ENCODE measurements at regions not wholly inside any gene's neighbourhood (a gene's known extent, or its start where the extent isn't known, plus 50 kb on each side); places are given as distances from the start of the nearest gene placed in this dataset.

DNA sequence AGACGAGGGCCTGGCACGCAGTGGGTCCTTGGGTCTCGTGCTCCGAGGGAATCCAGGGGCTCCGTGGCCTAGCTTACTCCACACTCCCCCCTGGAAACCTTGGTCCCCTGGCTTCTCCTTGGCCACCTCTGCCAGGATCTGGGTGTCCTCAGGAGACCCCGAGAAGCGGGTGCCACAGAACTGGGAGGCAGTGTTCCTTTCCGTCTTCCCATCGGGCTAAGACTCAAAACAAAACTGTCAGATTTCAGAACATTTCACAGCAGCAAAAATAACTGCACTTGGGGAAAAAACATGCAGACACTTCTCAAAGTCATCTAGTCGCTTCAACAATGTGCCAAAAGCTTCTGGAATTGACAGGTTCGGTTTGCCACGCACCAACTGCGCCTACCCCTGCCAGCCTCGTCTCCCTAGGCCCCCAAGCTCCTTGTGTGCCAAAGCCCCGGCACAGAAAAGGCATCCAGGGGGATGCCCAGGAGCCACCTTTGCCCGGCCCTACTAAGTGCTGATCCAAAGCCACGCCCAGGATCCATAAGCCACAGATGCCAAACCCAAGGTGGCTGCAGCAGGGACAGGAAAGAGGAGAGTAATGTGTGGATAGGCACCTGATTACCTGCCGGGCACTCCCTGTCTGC lies 58.4 kb upstream of the DIO3 start:
- no peak for TF ChIP-seq ZFX (IDR thresholded peaks at IDR 0.05; ENCODE audit: borderline replicate concordance)
- TF ChIP-seq, protein P1, sequence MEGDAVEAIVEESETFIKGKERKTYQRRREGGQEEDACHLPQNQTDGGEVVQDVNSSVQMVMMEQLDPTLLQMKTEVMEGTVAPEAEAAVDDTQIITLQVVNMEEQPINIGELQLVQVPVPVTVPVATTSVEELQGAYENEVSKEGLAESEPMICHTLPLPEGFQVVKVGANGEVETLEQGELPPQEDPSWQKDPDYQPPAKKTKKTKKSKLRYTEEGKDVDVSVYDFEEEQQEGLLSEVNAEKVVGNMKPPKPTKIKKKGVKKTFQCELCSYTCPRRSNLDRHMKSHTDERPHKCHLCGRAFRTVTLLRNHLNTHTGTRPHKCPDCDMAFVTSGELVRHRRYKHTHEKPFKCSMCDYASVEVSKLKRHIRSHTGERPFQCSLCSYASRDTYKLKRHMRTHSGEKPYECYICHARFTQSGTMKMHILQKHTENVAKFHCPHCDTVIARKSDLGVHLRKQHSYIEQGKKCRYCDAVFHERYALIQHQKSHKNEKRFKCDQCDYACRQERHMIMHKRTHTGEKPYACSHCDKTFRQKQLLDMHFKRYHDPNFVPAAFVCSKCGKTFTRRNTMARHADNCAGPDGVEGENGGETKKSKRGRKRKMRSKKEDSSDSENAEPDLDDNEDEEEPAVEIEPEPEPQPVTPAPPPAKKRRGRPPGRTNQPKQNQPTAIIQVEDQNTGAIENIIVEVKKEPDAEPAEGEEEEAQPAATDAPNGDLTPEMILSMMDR (IDR thresholded peaks at IDR 0.05) = no peak
- H3K27ac ChIP-seq = no peak overlapping the region

DNA sequence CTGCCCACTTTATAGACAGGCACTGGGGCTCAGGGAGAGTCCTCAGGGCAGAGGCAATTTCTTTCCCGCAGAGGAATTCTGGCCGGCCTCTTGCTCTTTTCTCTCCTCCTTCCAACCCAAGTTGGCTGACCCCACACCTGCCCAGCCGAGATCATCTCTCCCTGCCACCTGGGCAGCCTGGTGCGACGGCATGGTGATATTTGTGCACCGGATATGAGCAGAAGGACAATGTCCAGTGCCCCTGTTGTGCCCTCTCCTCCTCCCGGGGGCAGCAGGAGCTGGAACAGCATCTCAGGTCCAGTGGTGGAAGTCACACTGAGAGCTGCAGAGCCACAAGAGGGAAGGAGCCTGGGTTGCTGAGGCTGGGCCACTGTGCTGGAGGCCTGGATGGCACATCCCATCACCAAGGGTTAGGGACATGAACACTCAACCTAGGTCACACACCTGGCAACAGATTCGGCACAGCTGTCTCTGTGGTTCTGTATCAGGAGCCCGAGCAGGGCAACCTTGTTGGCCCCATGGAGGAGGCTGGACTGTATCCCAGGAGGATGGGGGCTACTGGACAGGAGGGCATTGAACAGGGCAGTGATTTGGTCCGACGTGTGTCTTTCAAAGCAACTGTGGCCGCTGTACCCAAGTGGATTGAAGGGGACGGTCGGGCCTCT lies 57.7 kb upstream of the DIO3 start:
- no peak overlapping the region for H3K27ac ChIP-seq
- TF ChIP-seq, protein P1 (IDR thresholded peaks at IDR 0.05) = no peak
- no peak for TF ChIP-seq ZFX (IDR thresholded peaks at IDR 0.05; ENCODE audit: borderline replicate concordance)

DNA sequence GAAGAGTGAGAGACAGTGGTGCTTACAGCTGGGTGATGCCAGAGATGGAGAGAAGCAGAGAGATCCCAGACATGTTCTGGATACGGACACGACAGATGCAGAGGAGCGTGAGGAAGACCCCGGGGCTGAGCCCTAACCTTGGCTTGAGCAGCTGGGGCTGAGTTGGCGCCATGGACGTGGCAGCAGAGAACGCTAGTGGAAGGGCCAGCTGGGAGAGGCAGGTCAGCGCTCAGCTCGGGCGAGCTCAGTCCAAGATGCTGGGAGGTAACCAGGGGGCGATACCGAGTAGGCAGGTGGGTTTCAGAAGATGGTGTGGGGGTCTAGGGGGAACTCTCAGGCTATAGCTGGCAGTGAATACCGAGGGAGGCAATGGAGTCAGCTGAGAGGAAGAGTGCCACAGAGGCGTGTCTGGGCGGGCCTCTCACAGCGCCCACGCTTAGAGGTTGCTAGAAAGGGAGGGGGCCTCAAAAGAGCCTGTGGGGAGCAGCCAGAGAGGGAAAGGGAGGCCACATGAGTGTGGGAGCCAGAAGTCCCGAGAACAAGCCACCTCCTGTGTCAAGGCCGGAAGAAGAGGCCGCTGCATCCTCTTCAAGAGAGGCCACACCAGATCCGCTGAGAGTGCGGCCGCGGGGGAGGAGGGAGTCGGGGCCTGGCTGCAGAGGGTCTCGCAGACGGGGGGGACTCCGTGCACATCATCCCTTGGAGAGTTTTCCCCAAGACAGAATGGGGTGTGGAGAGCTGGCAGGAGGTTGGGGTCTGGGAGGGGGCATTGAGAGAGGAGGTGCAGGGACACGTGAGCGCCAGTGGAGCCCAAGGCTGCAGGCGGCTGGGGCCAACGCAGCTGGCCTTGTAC lies 57.0 kb upstream of the DIO3 start:
- TF ChIP-seq ZFX (IDR thresholded peaks at IDR 0.05; ENCODE audit: borderline replicate concordance) = no peak
- TF ChIP-seq, protein P1 (IDR thresholded peaks at IDR 0.05) = no peak
- H3K27ac ChIP-seq = no peak overlapping the region

DNA sequence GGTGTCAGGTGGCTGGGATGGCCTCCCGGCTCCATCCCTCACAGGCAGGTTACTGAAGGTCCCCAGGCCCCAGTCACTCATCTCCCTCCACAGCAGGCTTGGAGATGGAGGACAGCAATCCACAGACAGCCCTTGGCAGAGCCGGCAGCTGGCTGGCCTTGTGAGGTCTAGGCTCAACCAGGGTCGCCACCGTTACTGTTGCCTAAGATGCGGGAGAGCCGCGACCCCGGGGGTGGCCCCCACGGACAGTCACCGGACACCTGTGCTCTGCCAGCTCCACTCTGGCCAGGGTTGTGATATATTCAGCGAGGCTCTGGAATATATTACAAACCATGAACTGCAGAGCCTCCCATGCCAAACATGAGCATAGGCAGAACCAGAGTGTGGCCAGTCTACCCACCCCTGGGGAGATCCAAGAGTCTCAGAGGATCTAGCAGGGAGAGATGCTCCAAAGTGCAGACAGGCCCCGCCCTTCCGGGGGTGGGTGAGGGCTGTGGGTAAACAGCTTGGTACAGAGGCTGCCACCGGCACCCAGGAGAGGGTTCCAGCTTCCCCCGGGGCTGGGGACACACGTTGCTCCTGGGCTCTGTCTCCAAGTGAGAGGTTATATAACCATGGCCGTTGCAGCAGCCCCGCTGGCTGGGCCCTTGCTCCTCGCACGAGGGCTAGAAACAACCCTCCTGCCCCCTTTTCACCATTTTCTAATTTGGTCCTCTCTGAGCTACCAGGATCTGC lies 55.9 kb upstream of the DIO3 start:
- H3K27ac ChIP-seq = no peak overlapping the region
- TF ChIP-seq ZFX (IDR thresholded peaks at IDR 0.05; ENCODE audit: borderline replicate concordance) = no peak
- TF ChIP-seq, protein P1 (IDR thresholded peaks at IDR 0.05) = no peak

DNA sequence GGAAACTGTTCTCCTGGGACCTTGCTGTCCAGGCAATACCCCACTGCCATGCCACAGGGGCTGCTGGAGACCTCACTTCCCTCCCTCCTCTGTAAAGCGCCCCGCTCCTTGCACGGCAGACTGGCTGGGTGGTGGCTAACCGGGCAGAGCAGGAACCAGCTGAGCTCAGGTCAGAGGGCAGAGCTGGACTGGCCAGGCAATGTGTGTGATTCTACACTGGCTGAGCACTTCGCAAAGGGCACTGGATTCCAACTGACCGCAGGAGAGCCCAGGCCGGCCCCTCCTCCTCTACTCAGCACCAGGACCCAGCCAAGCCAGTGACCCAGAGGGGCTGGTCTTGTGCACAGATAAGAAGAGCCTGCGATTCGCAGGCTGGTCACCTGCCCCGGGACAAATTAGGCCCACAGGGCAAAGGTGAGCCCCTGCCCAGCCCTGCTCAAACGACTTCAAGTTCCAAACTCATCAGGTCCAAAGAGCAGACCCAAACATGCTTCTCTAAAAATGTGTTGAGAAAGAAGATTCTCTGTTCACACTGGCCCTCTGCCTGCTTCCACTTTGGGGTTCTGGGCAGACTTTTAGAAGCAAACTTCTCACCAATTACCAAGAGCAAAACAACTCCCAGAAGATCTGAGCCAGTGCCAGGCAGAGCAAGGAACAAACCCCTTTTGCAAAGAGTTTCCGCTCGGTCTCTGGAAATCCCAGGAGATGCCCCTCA lies 54.9 kb upstream of the DIO3 start:
- no peak overlapping the region for H3K27ac ChIP-seq
- TF ChIP-seq, protein P1 (IDR thresholded peaks at IDR 0.05) = no peak
- TF ChIP-seq ZFX (IDR thresholded peaks at IDR 0.05; ENCODE audit: borderline replicate concordance) = no peak

DNA sequence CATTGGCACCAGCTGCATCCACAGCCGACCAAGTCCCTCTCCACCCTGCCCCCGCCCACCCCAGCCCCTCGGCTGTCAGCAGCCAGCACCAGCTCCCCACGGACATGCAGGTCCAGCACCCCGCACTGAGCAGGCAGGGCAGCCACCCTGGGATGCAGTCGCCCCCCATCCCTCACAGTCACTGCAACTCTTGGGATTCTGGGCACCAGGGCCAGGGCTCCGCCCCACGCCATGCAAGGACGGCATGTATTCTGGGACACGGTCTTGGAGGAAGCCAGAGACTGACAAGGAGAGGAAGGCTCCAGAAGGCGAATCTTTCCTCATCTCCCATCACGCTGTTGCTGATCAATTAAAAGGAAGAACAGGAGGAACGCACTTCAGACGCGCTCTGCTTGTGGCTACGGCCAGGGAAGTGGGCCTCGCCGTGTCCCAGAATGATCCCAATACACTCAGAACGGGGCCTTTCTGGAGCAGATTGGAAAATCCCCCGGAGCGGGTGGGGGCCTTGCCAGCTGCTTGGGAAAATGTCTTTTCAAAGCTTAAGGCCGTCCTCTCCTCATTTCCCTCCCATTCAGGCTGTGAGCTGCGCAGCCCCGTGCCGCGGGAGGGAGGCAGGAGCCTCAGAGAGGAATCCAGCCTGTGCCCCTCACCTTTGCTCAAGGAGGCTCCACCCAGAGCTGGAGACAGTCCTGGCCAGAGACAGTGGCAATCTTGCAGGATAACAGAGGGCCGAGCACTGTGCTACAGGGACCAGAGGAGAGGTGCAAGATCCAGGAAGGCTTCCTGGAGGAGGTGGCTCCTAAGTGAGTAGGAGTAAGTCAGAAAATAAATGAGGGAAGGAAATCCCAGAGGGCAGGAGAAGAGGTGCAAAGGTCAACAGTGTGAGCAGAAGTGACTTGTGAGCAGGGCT lies 54.1 kb upstream of the DIO3 start:
- H3K27ac ChIP-seq = no peak overlapping the region

More for the DNA sequence above, 54.1 kb upstream of the DIO3 start:
- TF ChIP-seq, protein P1 (IDR thresholded peaks at IDR 0.05) = no peak
- no peak for TF ChIP-seq ZFX (IDR thresholded peaks at IDR 0.05; ENCODE audit: borderline replicate concordance)

Measured in 22Rv1 (cell line).